Astrocyte (in vitro differentiated cells and primary cell): ENCODE measurements at regions not wholly inside any gene's neighbourhood (a gene's known extent, or its start where the extent isn't known, plus 50 kb on each side); places are given as distances from the start of the nearest gene placed in this dataset.

Experiments
- DNase-seq: peaks from one replicate; pipeline ENCODE4 v3.0.0-alpha.2; 2010; ENCODE audit warnings: low read depth
- FAIRE-seq: peaks from 2 replicates; lab custom pipeline; 2011; peaks lifted over from hg19 to GRCh38; lab: Jason Lieb, UNC
- H2AFZ ChIP-seq: 2 replicates; pipeline ENCODE4 v1.6.0; 2012; ENCODE audit warnings: low read depth, low read length, inconsistent platforms
- H3K27ac ChIP-seq: 2 replicates; pipeline ENCODE4 v1.5.1; 2011; ENCODE audit warnings: low read depth, low read length, inconsistent platforms
- H3K27me3 ChIP-seq: 2 replicates; pipeline ENCODE4 v1.6.0; 2011; ENCODE audit warnings: low read length, inconsistent platforms; ENCODE audit not compliant: insufficient read depth
- H3K36me3 ChIP-seq: 2 replicates; pipeline ENCODE4 v1.5.1; 2011; ENCODE audit warnings: low read length, inconsistent platforms; ENCODE audit not compliant: insufficient read depth
- H3K4me1 ChIP-seq: 2 replicates; pipeline ENCODE4 v1.5.1; 2011; ENCODE audit warnings: low read length, inconsistent platforms; ENCODE audit not compliant: insufficient read depth
- H3K4me2 ChIP-seq: 2 replicates; pipeline ENCODE4 v1.6.0; 2012; ENCODE audit warnings: low read length, inconsistent platforms
- H3K4me3 ChIP-seq: 2 replicates; pipeline ENCODE4 v1.5.1; 2011; ENCODE audit warnings: low read depth, mild to moderate bottlenecking, low read length, inconsistent platforms; ENCODE audit not compliant: insufficient read depth
- H3K79me2 ChIP-seq: 2 replicates; pipeline ENCODE4 v1.6.0; 2012; ENCODE audit warnings: mild to moderate bottlenecking, low read length, inconsistent platforms; ENCODE audit not compliant: insufficient read depth
- H3K9ac ChIP-seq: 2 replicates; pipeline ENCODE4 v1.6.0; 2012; ENCODE audit warnings: mild to moderate bottlenecking, low read length, inconsistent platforms
- H3K9me3 ChIP-seq: 2 replicates; pipeline ENCODE4 v1.5.1; 2012; ENCODE audit warnings: low read depth, mild to moderate bottlenecking, low read length, inconsistent platforms; ENCODE audit not compliant: insufficient read depth
- H4K20me1 ChIP-seq: 2 replicates; pipeline ENCODE4 v1.6.0; 2012; ENCODE audit warnings: low read length, inconsistent platforms; ENCODE audit not compliant: insufficient read depth
- H3K27ac Mint-ChIP-seq: one replicate; pipeline ENCODE4 v1.8.0; 2021; ENCODE audit warnings: mild to moderate bottlenecking, mixed read lengths; ENCODE audit not compliant: unreplicated experiment
- H3K27me3 Mint-ChIP-seq: one replicate; pipeline ENCODE4 v1.8.0; 2021; ENCODE audit warnings: low read depth, mixed read lengths; ENCODE audit not compliant: unreplicated experiment
- H3K36me3 Mint-ChIP-seq: one replicate; pipeline ENCODE4 v1.8.0; 2021; ENCODE audit warnings: low read depth, mixed read lengths; ENCODE audit not compliant: unreplicated experiment
- H3K4me1 Mint-ChIP-seq: one replicate; pipeline ENCODE4 v1.8.0; 2021; ENCODE audit warnings: low read depth, mixed read lengths; ENCODE audit not compliant: unreplicated experiment
- H3K4me3 Mint-ChIP-seq: one replicate; pipeline ENCODE4 v1.8.0; 2021; ENCODE audit warnings: mild to moderate bottlenecking, moderate library complexity, mixed read lengths; ENCODE audit not compliant: unreplicated experiment
- H3K9me3 Mint-ChIP-seq: one replicate; pipeline ENCODE4 v1.8.0; 2021; ENCODE audit warnings: mild to moderate bottlenecking, mixed read lengths; ENCODE audit not compliant: unreplicated experiment
- CTCF ChIP-seq: IDR thresholded peaks from 2 replicates; pipeline ENCODE4 v1.5.1; 2011; ENCODE audit warnings: low read depth, mild to moderate bottlenecking, inconsistent platforms, low read length, moderate library complexity; ENCODE audit not compliant: insufficient read depth
- EZH2 ChIP-seq: IDR thresholded peaks from 2 replicates; pipeline ENCODE4 v1.6.1; 2012; ENCODE audit warnings: mild to moderate bottlenecking, low read length, inconsistent platforms; ENCODE audit not compliant: insufficient read depth

DNA sequence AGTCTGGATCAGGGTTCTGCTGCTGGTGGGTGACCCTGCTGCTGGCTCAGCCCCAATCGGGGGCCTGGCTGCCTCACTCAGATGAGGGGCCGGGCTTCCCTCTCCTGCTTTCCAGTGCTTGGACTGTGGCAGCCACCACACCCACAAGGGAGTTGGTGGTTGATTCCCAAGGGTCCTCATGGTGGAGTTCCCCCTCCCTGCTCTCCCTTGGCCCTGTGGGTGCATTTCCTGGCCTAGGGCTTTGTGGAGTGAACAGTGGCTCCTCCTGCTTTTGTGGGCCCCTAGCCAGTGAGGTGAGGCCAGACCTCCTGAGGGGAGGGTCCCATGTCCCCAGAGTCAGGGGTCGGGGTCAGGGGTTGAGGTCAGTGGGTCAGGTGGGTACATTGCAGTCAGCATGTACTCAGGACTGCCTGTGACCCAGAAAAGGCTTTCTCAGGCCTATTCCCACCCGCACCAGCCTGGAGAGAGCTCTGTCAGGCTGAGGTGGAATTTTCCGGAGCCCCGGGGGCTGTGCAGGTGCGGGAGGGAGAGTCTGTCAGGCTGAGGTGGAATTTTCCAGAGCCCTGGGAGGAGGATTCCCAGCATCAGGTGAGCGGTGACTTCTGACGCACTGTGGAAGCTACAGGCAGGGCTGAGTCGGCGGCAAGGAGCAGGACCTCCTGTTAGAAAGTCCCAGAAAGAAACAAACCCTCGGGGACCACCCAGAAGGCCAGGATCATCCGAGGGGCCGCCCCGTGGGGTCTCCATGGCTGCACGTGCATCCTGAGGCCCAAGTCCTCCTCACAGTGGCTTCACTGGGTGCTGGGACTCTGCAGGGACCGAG lies 94.4 kb upstream of the INSIG1 start:
- H3K9ac ChIP-seq, result no peak overlapping the region
- no peak overlapping the region for H3K4me2 ChIP-seq
- no peak overlapping the region for H2AFZ ChIP-seq
- no peaks in the 10 kb centered on the region for H3K79me2 ChIP-seq
- Mint-ChIP-seq H3K27me3 (no peaks in the 10 kb centered on the region), H3K36me3 (peaks cover 2% of the 10 kb centered on the region), H3K4me3 (no peak overlapping the region), H3K27ac (peak overlapping the region; percentile 58), H3K4me1 (peaks cover 32% of the 10 kb centered on the region), H3K9me3 (peaks cover 9% of the 10 kb centered on the region)
- H3K36me3 ChIP-seq, result no peaks in the 10 kb centered on the region
- no peak for TF ChIP-seq CTCF
- no peak for TF ChIP-seq EZH2
- DNase-seq (no peak), FAIRE-seq (no peak)
- peaks cover 37% of the 10 kb centered on the region for H3K4me1 ChIP-seq
- peaks cover 3% of the 10 kb centered on the region for H3K9me3 ChIP-seq
- H3K27me3 ChIP-seq, result no peaks in the 10 kb centered on the region
- H4K20me1 ChIP-seq, result no peaks in the 10 kb centered on the region
- H3K27ac ChIP-seq, result no peak overlapping the region
- no peak overlapping the region for H3K4me3 ChIP-seq

- DNase-seq (no peak), FAIRE-seq (no peak)
- peaks cover 2% of the 10 kb centered on the region for H3K36me3 Mint-ChIP-seq
- Histone ChIP-seq H3K79me2 (no peaks in the 10 kb centered on the region), H3K36me3 (no peaks in the 10 kb centered on the region), H2AFZ (no peak overlapping the region), H3K4me1 (peaks cover 35% of the 10 kb centered on the region), H3K27ac (peak overlapping the region; percentile 100), H3K4me2 (no peak overlapping the region), H3K4me3 (no peak overlapping the region), H3K27me3 (no peaks in the 10 kb centered on the region), H3K9me3 (peaks cover 3% of the 10 kb centered on the region), H4K20me1 (no peaks in the 10 kb centered on the region), H3K9ac (peak overlapping the region; percentile 96)
- no peaks in the 10 kb centered on the region for H3K27me3 Mint-ChIP-seq
- TF ChIP-seq EZH2, result no peak
- TF ChIP-seq CTCF, result no peak
- H3K4me3 Mint-ChIP-seq, result no peak overlapping the region
- H3K4me1 Mint-ChIP-seq, result peaks cover 27% of the 10 kb centered on the region
- H3K9me3 Mint-ChIP-seq, result peaks cover 8% of the 10 kb centered on the region
- H3K27ac Mint-ChIP-seq, result peak overlapping the region; percentile 58
Measured at GRCh38 chr7:155203882-155204691, 93.6 kb upstream of the INSIG1 start.
